Tibial nerve (tissue), 4 donors: ENCODE measurements at regions not wholly inside any gene's neighbourhood (a gene's known extent, or its start where the extent isn't known, plus 50 kb on each side); places are given as distances from the start of the nearest gene placed in this dataset.
A peak's percentile ranks its signal among the peaks of the same experiment; 100 is the strongest.

Source experiments
- DNase-seq, 2 donors: peaks; one replicate each; pipeline ENCODE4 v3.0.0-alpha.2; 2019; ENCODE audit warnings: low spot score in 2 of 2
- H3K27ac ChIP-seq, 4 donors: fragments of 200-600 bp; sonication (generic) in 3 of 4; one replicate each; pipeline ENCODE4 v1.5.1; 2017 to 2019; ENCODE audit warnings: mild to moderate bottlenecking in 1 of 4
- H3K27me3 ChIP-seq, 2 donors: fragments of 200-600 bp; sonication (generic) in 1 of 2; one replicate each; pipeline versions ENCODE4 v1.5.1 to v1.6.0; 2017 to 2019
- H3K36me3 ChIP-seq, 3 donors: fragments of 200-600 bp; sonication (generic); one replicate each; pipeline ENCODE4 v1.5.1; 2018 to 2019
- H3K4me1 ChIP-seq, 4 donors: fragments of 200-600 bp; sonication (generic) in 3 of 4; one replicate each; pipeline ENCODE4 v1.5.1; 2017 to 2019
- H3K4me3 ChIP-seq, 4 donors: fragments of 200-600 bp; sonication (generic) in 3 of 4; one replicate each; pipeline ENCODE4 v1.5.1; 2017 to 2019; ENCODE audit warnings: mild to moderate bottlenecking in 1 of 4, moderate library complexity in 1 of 4
- H3K9me3 ChIP-seq, 4 donors: fragments of 200-600 bp; sonication (generic) in 3 of 4; one replicate each; pipeline ENCODE4 v1.5.1; 2017 to 2019
- EP300 ChIP-seq, 2 donors: sonication (generic); formaldehyde crosslinking; IDR thresholded peaks; one replicate each; pipeline ENCODE4 v1.6.1; 2017; ENCODE audit warnings: antibody characterized with exemption in 2 of 2, mild to moderate bottlenecking in 1 of 2
- POLR2A ChIP-seq, 2 donors: fragments of 450-650 bp; IDR thresholded peaks; one replicate each; pipeline ENCODE4 v1.6.1; 2017; ENCODE audit warnings: antibody characterized with exemption in 2 of 2, mild to moderate bottlenecking in 2 of 2, moderate library complexity in 2 of 2
- WGBS, 2 donors: methylation state at CpG; one replicate each; pipeline ENCODE4 v1.1.5; 2018; 5-methylcytosine and 5-hydroxymethylcytosine counted together
- TF ChIP-seq, protein P1 (sequence below), 5 experiments: fragments of 200-600 bp in 3 of 5; fragments of 450-650 bp in 2 of 5; sonication (generic) in 3 of 5; IDR thresholded peaks; one replicate each; pipeline ENCODE4 v1.5.1; 2016 to 2019; ENCODE audit warnings: antibody characterized with exemption in 5 of 5, mild to moderate bottlenecking in 3 of 5, moderate library complexity in 2 of 5

DNA sequence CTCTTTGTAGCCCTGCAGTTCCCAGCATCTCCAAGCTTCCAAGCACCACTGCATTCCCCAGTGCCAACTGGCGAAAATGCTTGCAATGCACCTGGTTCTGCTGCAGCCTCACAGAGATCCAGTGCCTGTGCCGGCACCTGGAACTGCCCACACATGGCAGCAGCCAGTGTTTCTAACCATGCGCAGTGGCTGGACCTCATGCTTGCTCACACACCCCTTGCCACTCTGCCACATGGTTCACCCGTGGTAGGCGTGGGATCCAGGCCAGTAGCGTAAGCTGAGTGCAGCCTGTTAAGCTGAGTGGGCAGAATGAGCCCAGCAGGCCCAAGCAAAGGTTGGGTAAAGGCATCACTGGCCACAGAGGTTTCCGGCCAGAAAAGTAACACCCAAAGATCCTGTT is 214.1 kb upstream of the VLDLR start:
- Histone ChIP-seq H3K27me3 (no peaks in the 10 kb centered on the region), H3K4me1 (peaks cover 0 to 7% (median 0%) of the 10 kb centered on the region in 4 donors), H3K36me3 (no peaks in the 10 kb centered on the region), H3K27ac (no peak overlapping the region), H3K4me3 (no peak overlapping the region), H3K9me3 (peaks cover 0 to 26% (median 0%) of the 10 kb centered on the region in 4 donors)
- no peak for DNase-seq
- TF ChIP-seq, protein P1, sequence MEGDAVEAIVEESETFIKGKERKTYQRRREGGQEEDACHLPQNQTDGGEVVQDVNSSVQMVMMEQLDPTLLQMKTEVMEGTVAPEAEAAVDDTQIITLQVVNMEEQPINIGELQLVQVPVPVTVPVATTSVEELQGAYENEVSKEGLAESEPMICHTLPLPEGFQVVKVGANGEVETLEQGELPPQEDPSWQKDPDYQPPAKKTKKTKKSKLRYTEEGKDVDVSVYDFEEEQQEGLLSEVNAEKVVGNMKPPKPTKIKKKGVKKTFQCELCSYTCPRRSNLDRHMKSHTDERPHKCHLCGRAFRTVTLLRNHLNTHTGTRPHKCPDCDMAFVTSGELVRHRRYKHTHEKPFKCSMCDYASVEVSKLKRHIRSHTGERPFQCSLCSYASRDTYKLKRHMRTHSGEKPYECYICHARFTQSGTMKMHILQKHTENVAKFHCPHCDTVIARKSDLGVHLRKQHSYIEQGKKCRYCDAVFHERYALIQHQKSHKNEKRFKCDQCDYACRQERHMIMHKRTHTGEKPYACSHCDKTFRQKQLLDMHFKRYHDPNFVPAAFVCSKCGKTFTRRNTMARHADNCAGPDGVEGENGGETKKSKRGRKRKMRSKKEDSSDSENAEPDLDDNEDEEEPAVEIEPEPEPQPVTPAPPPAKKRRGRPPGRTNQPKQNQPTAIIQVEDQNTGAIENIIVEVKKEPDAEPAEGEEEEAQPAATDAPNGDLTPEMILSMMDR (IDR thresholded peaks at IDR 0.05), result no peak
- TF ChIP-seq POLR2A (IDR thresholded peaks at IDR 0.05) (no peak), EP300 (IDR thresholded peaks at IDR 0.05) (no peak)
- WGBS, 2 donors, result 88 to 94% methylated on average over 6 to 7 of the region's 7 CpGs

DNA sequence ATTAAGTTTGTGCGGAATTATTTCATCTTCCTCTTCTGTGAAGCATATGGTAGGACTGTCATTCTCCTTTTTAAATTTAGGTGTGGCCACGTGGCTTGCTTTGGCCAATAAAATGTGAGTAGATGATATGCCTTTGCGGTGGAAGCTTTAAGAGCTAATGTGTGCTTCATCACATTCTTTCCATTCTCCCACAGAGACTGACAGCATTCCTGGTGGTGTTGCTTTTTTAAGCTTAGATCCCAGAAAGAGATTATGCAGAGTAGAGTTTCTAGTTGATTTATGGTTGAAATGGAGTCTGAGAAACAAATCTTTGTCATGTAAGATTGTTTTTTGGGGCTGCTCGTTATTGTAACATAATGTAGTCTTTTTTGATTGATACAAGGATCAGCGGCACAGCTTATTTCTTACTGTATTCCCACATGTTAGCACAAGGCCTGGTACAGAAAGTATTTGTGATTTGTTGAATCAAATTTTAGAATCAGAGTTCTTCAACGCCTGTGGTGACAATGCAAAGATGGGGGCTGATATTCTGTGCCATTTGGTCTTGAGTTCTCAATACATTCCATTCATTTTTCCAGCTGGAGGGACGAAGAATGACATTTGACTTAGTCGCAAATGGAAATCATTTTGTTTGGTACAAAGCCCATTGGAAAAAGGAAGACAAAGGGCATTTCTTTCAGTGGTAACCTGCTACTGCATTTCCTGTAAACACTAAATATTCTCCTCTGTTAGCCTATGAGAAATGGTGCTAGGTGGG is 209.9 kb upstream of the VLDLR start:
- Histone ChIP-seq H3K4me3 (no peak overlapping the region), H3K36me3 (no peaks in the 10 kb centered on the region), H3K27ac (no peak overlapping the region), H3K27me3 (no peaks in the 10 kb centered on the region), H3K4me1 (peaks cover 0 to 8% (median 0%) of the 10 kb centered on the region in 4 donors), H3K9me3 (peaks cover 0 to 3% (median 0%) of the 10 kb centered on the region in 4 donors)
- 37 to 41% methylated on average over 8 of the region's 8 CpGs for WGBS, 2 donors
- TF ChIP-seq, protein P1 (IDR thresholded peaks at IDR 0.05), result no peak
- no peak for DNase-seq

DNA sequence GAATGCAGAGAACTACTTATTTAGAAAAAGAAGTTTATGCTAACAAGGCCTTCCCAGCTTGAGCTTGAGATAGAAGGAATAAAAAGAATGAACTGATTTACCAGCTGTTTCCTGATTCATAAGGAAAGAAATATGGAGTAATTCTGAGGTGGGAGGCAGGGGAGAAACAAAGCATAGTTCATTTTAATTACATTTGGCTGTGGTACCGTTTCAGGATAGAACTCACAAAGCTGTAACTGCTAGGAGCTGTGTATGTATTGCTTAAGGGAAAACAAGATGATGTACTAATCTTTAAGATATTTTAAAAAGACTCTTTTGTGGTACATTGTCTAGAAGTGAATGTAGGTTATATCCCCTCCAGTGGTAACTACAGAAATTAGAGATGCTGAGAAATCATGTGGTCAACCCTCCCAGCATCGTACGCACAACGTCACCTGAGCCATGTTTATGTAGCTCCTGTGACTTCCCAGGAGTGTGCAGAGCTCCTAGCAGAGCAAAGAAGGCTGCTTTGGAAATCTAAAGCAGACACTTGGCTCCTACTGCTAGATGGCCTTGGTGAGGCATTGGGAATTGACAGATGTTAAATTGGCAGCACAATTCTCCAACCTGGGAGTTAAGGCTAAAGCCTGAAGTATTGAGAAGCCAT is 208.3 kb upstream of the VLDLR start:
- TF ChIP-seq EP300 (IDR thresholded peaks at IDR 0.05) (no peak), POLR2A (IDR thresholded peaks at IDR 0.05) (no peak)
- TF ChIP-seq, protein P1 (IDR thresholded peaks at IDR 0.05), result no peak
- Histone ChIP-seq H3K4me1 (peaks cover 0 to 11% (median 0%) of the 10 kb centered on the region in 4 donors), H3K4me3 (no peak overlapping the region), H3K36me3 (no peaks in the 10 kb centered on the region), H3K27ac (peak overlapping the region in 1 of 4 donors; percentile 28), H3K27me3 (no peaks in the 10 kb centered on the region), H3K9me3 (no peaks in the 10 kb centered on the region)
- WGBS, 2 donors, result 58 to 64% methylated on average over 3 to 4 of the region's 4 CpGs
- DNase-seq, result no peak

DNA sequence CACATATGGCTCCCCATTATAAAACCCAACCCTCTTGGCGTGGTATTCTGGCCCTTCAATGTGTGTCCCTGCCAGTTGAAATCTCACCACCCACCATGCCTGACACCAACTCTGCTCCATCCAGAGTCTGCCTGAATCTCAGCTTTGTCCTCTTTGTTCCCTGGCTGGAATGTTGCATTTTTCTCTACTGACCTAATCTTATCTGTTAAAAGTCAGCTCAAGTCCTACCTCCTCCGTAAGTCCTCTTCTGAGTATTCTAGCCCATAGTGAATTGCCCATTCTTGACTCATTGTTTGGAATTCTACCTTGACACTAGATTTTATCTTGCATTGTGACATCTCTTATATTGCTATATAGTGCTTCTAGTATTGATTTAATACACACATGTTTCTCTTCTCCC is 207.1 kb upstream of the VLDLR start:
- TF ChIP-seq POLR2A (IDR thresholded peaks at IDR 0.05), result no peak
- TF ChIP-seq, protein P1 (IDR thresholded peaks at IDR 0.05), result no peak
- TF ChIP-seq EP300 (IDR thresholded peaks at IDR 0.05), result no peak
- Histone ChIP-seq H3K36me3 (no peaks in the 10 kb centered on the region), H3K4me1 (peaks cover 0 to 18% (median 0%) of the 10 kb centered on the region in 4 donors), H3K27me3 (no peaks in the 10 kb centered on the region), H3K9me3 (no peaks in the 10 kb centered on the region), H3K27ac (no peak overlapping the region), H3K4me3 (no peak overlapping the region)
- DNase-seq, result no peak
- 65 to 66% methylated on average over 2 of the region's 2 CpGs for WGBS, 2 donors

DNA sequence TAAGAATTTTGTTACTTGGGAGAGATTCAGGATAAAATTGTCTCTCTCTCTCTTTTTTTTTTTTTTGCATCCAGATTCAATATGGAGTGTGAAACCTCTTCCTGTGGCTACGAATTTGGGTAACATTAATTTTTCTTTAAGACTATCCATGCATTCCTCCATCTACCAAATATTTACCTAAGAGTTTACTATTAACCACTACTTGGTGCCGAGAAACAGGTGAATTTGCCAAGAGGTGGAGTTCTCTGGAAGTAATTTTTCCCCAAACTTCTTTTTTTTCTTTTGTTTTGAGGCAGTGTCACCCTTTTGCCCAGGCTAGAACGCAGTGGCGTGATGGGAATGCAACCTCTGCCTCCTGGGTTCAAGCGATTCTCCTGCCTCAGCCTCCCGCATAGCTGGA is 206.3 kb upstream of the VLDLR start:
- no peaks in the 10 kb centered on the region for H3K9me3 ChIP-seq
- peaks cover 0 to 18% (median 0%) of the 10 kb centered on the region in 4 donors for H3K4me1 ChIP-seq
- no peak overlapping the region for H3K4me3 ChIP-seq
- 96% methylated on average over 6 of the region's 6 CpGs for WGBS, 2 donors
- H3K36me3 ChIP-seq, result no peaks in the 10 kb centered on the region
- no peaks in the 10 kb centered on the region for H3K27me3 ChIP-seq
- DNase-seq, result no peak
- H3K27ac ChIP-seq, result no peak overlapping the region
- TF ChIP-seq, protein P1 (IDR thresholded peaks at IDR 0.05), result no peak
- TF ChIP-seq POLR2A (IDR thresholded peaks at IDR 0.05) (no peak), EP300 (IDR thresholded peaks at IDR 0.05) (no peak)
